Neural progenitor cell (in vitro differentiated cells): ENCODE measurements at regions not wholly inside any gene's neighbourhood (a gene's known extent, or its start where the extent isn't known, plus 50 kb on each side); places are given as distances from the start of the nearest gene placed in this dataset.

Experiments
- CTCF ChIP-seq: fragments of 200-600 bp; sonication (generic); IDR thresholded peaks from 2 replicates; pipeline ENCODE4 v1.5.1; 2017; ENCODE audit warnings: antibody characterized with exemption, mild to moderate bottlenecking
- EZH2 ChIP-seq: fragments of 200-600 bp; sonication (generic); IDR thresholded peaks from 2 replicates; pipeline ENCODE4 v1.6.1; 2017; ENCODE audit warnings: antibody characterized with exemption, mild to moderate bottlenecking, moderate library complexity
- EZH2phosphoT487 ChIP-seq: fragments of 200-600 bp; sonication (generic); IDR thresholded peaks from 2 replicates; pipeline ENCODE4 v1.6.1; 2017; ENCODE audit warnings: antibody characterized with exemption

GRCh38 chr3:152155246-152156020 lies 113.3 kb upstream of the MBNL1 start:
- TF ChIP-seq CTCF (no peak), EZH2 (no peak), EZH2phosphoT487 (no peak)
